Liver (tissue), 3 donors: ENCODE measurements at regions not wholly inside any gene's neighbourhood (a gene's known extent, or its start where the extent isn't known, plus 50 kb on each side); places are given as distances from the start of the nearest gene placed in this dataset.

Experiments used
- ATF3 ChIP-seq: IDR thresholded peaks from 2 replicates; pipeline ENCODE4 v1.6.1; 2016; ENCODE audit warnings: antibody characterized with exemption
- CTCF ChIP-seq: fragments of 150-350 bp; IDR thresholded peaks from 2 replicates; pipeline ENCODE4 v1.5.1; 2017; ENCODE audit warnings: improper control_type of control experiment, low read depth, low read length; ENCODE audit not compliant: missing input control
- EGR1 ChIP-seq, 2 donors: IDR thresholded peaks; 2 replicates each; pipeline ENCODE4 v1.6.1; 2016 to 2018; ENCODE audit warnings: antibody characterized with exemption in 2 of 2, low read depth in 2 of 2
- GABPA ChIP-seq, 2 donors: IDR thresholded peaks in 1 of 2; conservative IDR thresholded peaks in 1 of 2; 2 replicates each; pipeline ENCODE4 v1.6.1; 2016; ENCODE audit warnings: antibody characterized with exemption in 2 of 2, mild to moderate bottlenecking in 1 of 2, moderate library complexity in 1 of 2
- HNF4A ChIP-seq, 2 donors: conservative IDR thresholded peaks; 2 replicates each; pipeline ENCODE4 v1.6.1; 2016; ENCODE audit warnings: antibody characterized with exemption in 2 of 2, mild to moderate bottlenecking in 2 of 2
- JUND ChIP-seq, 2 donors: IDR thresholded peaks; 2 replicates each; pipeline ENCODE4 v1.6.1; 2016; ENCODE audit warnings: antibody characterized with exemption in 2 of 2
- MAX ChIP-seq: IDR thresholded peaks from 2 replicates; pipeline ENCODE4 v1.6.1; 2016; ENCODE audit warnings: antibody characterized with exemption
- RAD21 ChIP-seq, 2 donors: IDR thresholded peaks; 2 replicates each; pipeline ENCODE4 v1.6.1; 2016; ENCODE audit warnings: antibody characterized with exemption in 2 of 2, mild to moderate bottlenecking in 2 of 2
- REST ChIP-seq: IDR thresholded peaks from 2 replicates; pipeline ENCODE4 v1.6.1; 2016; ENCODE audit warnings: antibody characterized with exemption, mild to moderate bottlenecking
- RXRA ChIP-seq, 2 donors: IDR thresholded peaks; 2 replicates each; pipeline ENCODE4 v1.6.1; 2017 to 2018; ENCODE audit warnings: antibody characterized with exemption in 2 of 2, mild to moderate bottlenecking in 1 of 2
- SP1 ChIP-seq: IDR thresholded peaks from 2 replicates; pipeline ENCODE4 v1.6.1; 2018; ENCODE audit warnings: antibody characterized with exemption, mild to moderate bottlenecking
- TAF1 ChIP-seq: conservative IDR thresholded peaks from 2 replicates; pipeline ENCODE4 v1.6.1; 2016; ENCODE audit warnings: antibody characterized with exemption, mild to moderate bottlenecking
- YY1 ChIP-seq: IDR thresholded peaks from 2 replicates; pipeline ENCODE4 v1.6.1; 2016; ENCODE audit warnings: antibody characterized with exemption, mild to moderate bottlenecking
- ZBTB33 ChIP-seq: IDR thresholded peaks from 2 replicates; pipeline ENCODE4 v1.6.1; 2016; ENCODE audit warnings: antibody characterized with exemption
- donor health status: healthy.
- donor health status: healthy.

GRCh38 chr1:221948459-221948858 is 206.6 kb upstream of the DUSP10 start:
- TF ChIP-seq CTCF (no peak), JUND (IDR thresholded peaks at IDR 0.05) (no peak), ATF3 (no peak), GABPA (IDR thresholded peaks at IDR 0.05 in 1 of 2, conservative IDR thresholded peaks at IDR 0.05 in 1 of 2) (no peak), MAX (no peak), RAD21 (IDR thresholded peaks at IDR 0.05) (no peak), EGR1 (IDR thresholded peaks at IDR 0.05; ENCODE audit: low read depth in 2 of 2) (no peak), REST (no peak), SP1 (no peak), TAF1 (no peak), YY1 (no peak), ZBTB33 (no peak), RXRA (IDR thresholded peaks at IDR 0.05) (no peak), HNF4A (conservative IDR thresholded peaks at IDR 0.05) (no peak)
